Heart left ventricle (tissue), 16 donors: ENCODE measurements at regions not wholly inside any gene's neighbourhood (a gene's known extent, or its start where the extent isn't known, plus 50 kb on each side); places are given as distances from the start of the nearest gene placed in this dataset.

ENCODE experiments used
- ATAC-seq, 4 donors: fragments of 200-7000 bp; cut with Tn5 transposase; one replicate each; pipeline ENCODE4 v1.9.1; 2020 to 2022; ENCODE audit warnings: moderate library complexity in 4 of 4, mild to moderate bottlenecking in 3 of 4, moderate number of reproducible peaks in 1 of 4
- DNase-seq, 5 donors: peaks; one replicate each; pipeline ENCODE4 v3.0.0-alpha.2; 2020
- H3K27ac ChIP-seq, 12 donors: fragments of 200-600 bp; sonication (generic) in 4 of 12; one replicate each; pipeline versions ENCODE4 v1.5.0 to v1.8.0; 2016 to 2022; ENCODE audit warnings: mild to moderate bottlenecking in 2 of 12
- H3K27me3 ChIP-seq, 9 donors: fragments of 200-600 bp; sonication (generic) in 2 of 9; one replicate each; pipeline versions ENCODE4 v1.5.1 to v1.8.0; 2016 to 2022; ENCODE audit warnings: mild to moderate bottlenecking in 3 of 9
- H3K36me3 ChIP-seq, 9 donors: fragments of 200-600 bp; sonication (generic) in 2 of 9; one replicate each; pipeline versions ENCODE4 v1.5.0 to v1.8.0; 2018 to 2022; ENCODE audit warnings: mild to moderate bottlenecking in 2 of 9
- H3K4me1 ChIP-seq, 12 donors: fragments of 200-600 bp; sonication (generic) in 4 of 12; one replicate each; pipeline versions ENCODE4 v1.5.0 to v1.8.0; 2016 to 2022; ENCODE audit warnings: mild to moderate bottlenecking in 3 of 12
- H3K4me3 ChIP-seq, 12 donors: fragments of 200-600 bp; sonication (generic) in 4 of 12; one replicate each; pipeline versions ENCODE4 v1.5.0 to v1.8.0; 2017 to 2022; ENCODE audit warnings: mild to moderate bottlenecking in 9 of 12, moderate library complexity in 4 of 12
- H3K9me3 ChIP-seq, 12 donors: fragments of 200-600 bp; sonication (generic) in 4 of 12; one replicate each; pipeline versions ENCODE4 v1.5.0 to v1.8.0; 2016 to 2022; ENCODE audit warnings: mild to moderate bottlenecking in 1 of 12
- POLR2A ChIP-seq, 2 donors: fragments of 450-650 bp; IDR thresholded peaks; one replicate each; pipeline ENCODE4 v1.6.1; 2017; ENCODE audit warnings: antibody characterized with exemption in 2 of 2, mild to moderate bottlenecking in 2 of 2, moderate library complexity in 2 of 2
- WGBS, 4 donors: extraction: QIAGEN DNeasy Blood & Tissue Kit in 2 of 4; methylation state at CpG; one replicate each; pipeline versions ENCODE4 v1.1.5 to v1.1.7; 2013 to 2018; 5-methylcytosine and 5-hydroxymethylcytosine counted together
- intact Hi-C, 10 donors: fragments of 100-400 bp; cut with DNase I; formaldehyde crosslinking; loops; one replicate each; pipeline versions ENCODE4 v1.11.1 to v1.14.2; 2022
- TF ChIP-seq, protein P1 (sequence below), 12 donors: fragments of 200-600 bp; sonication (generic) in 4 of 12; IDR thresholded peaks; one replicate each; pipeline versions ENCODE4 v1.5.0 to v1.8.0; 2018 to 2022; ENCODE audit warnings: antibody characterized with exemption in 12 of 12, mild to moderate bottlenecking in 5 of 12
- donor health status: ischemic (EF 13 %, LVEDD 7.1; RV severe dilation, severe dysfunction).
- donor health status: healthy with polysubstance abuse.
- donor health status: DM: no; HTN: yes; CAD: no.
- donor health status: DM: no; HTN: no; CAD: no.
- donor health status: ischemic (EF 25% LVEDD 6.9; RV normal size, moderate dysfunction).
- donor health status: ischemic (EF 25% LVEDD 5.7; RV mildly dilated, moderate dysfunction).
- donor health status: healthy.
- donor health status: DM: yes; HTN: yes; CAD: no.
- donor health status: ischemic (EF 35%, LVEDD 5.7; RV mildly dilated, moderate dysfunction).
- donor health status: nonischemic (EF 11% LVEDD 7.7; RV severe dilation, severe dysfunction).
- donor health status: DM: yes; HTN: yes; CAD: no.
- donor health status: PGD.
- donor health status: ischemic (EF 29% LVEDD 5.4; RV normal size, mild dysfunction).
- donor health status: nonischemic (EF 23%, LVEDD 6.1; RV moderate dilation, normal function).

DNA sequence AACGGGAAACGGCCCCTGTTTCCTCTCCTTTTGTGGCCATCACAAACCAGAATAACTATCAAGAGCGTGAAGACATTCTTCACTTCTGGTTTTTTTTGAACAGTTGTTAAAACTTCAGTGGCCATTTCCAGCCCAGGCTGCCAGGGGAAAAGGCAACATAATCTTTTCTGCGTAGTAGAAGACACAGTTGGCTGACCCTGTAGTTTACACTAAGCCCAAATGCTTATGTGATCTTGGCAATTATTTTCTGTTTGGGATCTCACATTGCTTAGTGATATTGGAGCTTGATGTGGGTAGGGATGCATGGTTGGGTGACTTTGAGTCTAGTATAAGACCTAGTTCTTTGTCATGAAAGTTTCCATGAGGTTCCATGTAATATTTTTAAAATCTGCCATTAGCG is 449.4 kb upstream of the CDH4 start:
- no peak for TF ChIP-seq POLR2A (IDR thresholded peaks at IDR 0.05)
- TF ChIP-seq, protein P1, sequence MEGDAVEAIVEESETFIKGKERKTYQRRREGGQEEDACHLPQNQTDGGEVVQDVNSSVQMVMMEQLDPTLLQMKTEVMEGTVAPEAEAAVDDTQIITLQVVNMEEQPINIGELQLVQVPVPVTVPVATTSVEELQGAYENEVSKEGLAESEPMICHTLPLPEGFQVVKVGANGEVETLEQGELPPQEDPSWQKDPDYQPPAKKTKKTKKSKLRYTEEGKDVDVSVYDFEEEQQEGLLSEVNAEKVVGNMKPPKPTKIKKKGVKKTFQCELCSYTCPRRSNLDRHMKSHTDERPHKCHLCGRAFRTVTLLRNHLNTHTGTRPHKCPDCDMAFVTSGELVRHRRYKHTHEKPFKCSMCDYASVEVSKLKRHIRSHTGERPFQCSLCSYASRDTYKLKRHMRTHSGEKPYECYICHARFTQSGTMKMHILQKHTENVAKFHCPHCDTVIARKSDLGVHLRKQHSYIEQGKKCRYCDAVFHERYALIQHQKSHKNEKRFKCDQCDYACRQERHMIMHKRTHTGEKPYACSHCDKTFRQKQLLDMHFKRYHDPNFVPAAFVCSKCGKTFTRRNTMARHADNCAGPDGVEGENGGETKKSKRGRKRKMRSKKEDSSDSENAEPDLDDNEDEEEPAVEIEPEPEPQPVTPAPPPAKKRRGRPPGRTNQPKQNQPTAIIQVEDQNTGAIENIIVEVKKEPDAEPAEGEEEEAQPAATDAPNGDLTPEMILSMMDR (IDR thresholded peaks at IDR 0.05): no peak
- H3K4me3 ChIP-seq: no peak overlapping the region

DNA sequence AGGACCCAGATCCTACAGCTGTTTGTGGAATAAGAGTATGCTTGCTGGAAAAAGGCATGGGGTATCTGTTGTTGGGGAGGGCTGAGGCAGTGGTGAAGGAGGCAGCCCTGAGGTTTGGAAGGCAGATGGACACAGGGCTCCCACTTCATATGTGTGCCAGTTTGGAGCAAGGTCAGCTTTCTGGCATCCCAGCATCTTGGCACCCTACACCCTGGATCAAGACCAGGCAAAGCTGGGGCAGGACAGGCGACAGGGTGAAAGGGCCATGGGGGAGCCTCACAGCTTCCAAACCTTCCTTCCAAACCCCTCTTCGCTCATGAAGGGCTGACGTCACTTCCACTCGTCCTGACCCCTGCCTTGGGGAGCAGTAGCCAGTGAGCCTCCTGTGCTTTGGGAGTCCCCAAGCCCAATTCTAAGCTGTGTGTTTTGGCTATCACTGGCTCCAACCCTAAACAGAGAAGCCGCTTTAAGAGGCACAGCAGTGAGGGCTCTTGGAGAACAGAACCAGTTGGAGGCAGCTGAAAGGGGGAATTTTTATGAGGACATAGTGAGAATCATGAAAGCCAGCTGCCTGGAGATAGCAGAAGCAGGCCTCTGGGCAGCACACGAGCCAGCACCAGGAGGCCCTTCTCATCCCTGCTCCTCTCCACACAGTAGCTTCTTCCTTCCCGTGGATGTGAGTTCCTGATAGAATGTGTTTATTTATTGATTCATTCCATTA is 448.6 kb upstream of the CDH4 start:
- ATAC-seq: no peak
- no peak for TF ChIP-seq POLR2A (IDR thresholded peaks at IDR 0.05)
- TF ChIP-seq, protein P1 (IDR thresholded peaks at IDR 0.05): no peak
- no peak for DNase-seq
- H3K27me3 ChIP-seq: peaks cover 0 to 4% (median 0%) of the 10 kb centered on the region in 9 donors
- no peaks in the 10 kb centered on the region for H3K4me1 ChIP-seq
- intact Hi-C loops: no loop called here
- no peak overlapping the region for H3K4me3 ChIP-seq
- peaks cover 0 to 22% (median 7%) of the 10 kb centered on the region in 12 donors for H3K9me3 ChIP-seq
- 70 to 76% (median 73%) methylated on average over 7 of the region's 7 CpGs for WGBS, 4 donors
- no peaks in the 10 kb centered on the region for H3K36me3 ChIP-seq
- no peak overlapping the region for H3K27ac ChIP-seq

More for the DNA sequence above, 449.4 kb upstream of the CDH4 start:
- 70 to 80% (median 78%) methylated on average over 5 of the region's 5 CpGs for WGBS, 4 donors
- no peak for DNase-seq
- Histone ChIP-seq H3K4me1 (no peaks in the 10 kb centered on the region), H3K27me3 (peaks cover 0 to 4% (median 0%) of the 10 kb centered on the region in 9 donors), H3K36me3 (no peaks in the 10 kb centered on the region), H3K27ac (no peak overlapping the region), H3K9me3 (peaks cover 0 to 22% (median 7%) of the 10 kb centered on the region in 12 donors)
- ATAC-seq: no peak
- intact Hi-C loops: no loop called here

DNA sequence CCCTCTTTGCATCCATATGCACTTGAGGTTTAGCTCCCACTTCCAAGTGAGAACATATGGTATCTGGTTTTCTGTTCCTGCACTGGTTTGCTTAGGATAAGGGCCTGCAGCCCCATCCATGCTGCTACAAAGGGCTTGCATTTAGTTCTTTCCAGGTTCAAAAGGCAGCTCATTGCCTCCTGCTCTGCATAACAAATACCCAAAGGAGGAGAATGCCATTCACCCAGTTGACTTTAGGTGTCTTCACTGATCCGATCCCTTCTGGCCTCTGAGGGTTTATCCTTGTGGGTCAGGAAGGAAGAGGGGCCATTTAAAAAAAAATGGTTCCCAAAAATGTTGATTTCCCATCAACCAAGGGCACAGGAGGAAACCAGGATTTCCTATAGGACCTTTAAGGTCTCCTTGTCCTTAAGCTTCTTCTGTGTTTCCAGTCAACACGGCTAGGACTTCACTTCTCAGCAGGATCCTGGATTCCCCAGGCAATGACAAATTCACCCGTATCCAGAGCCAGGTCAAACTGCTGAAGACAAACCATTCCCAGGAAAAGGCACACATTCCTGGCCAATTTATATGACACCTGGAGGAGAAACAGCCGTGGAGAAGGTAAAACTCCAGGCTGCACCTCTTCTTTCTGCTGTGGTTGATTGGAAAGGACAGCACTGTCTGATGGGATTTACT is 447.7 kb upstream of the CDH4 start:
- 59 to 78% (median 64%) methylated on average over 4 of the region's 4 CpGs for WGBS, 4 donors
- no peak for ATAC-seq
- H3K4me3 ChIP-seq: no peak overlapping the region

More for the DNA sequence above, 447.7 kb upstream of the CDH4 start:
- no peaks in the 10 kb centered on the region for H3K4me1 ChIP-seq
- H3K27ac ChIP-seq: no peak overlapping the region
- intact Hi-C loops: no loop called here
- H3K27me3 ChIP-seq: peaks cover 0 to 4% (median 0%) of the 10 kb centered on the region in 9 donors
- no peaks in the 10 kb centered on the region for H3K36me3 ChIP-seq
- DNase-seq: no peak
- H3K9me3 ChIP-seq: peaks cover 0 to 20% (median 6%) of the 10 kb centered on the region in 12 donors
- TF ChIP-seq, protein P1 (IDR thresholded peaks at IDR 0.05): no peak
- no peak for TF ChIP-seq POLR2A (IDR thresholded peaks at IDR 0.05)
